Stimulated activated naive CD8-positive, alpha-beta T cell treated with anti-CD3 and anti-CD28 coated beads, Interleukin-15, Interleukin-2, amounts not matched to agents 100 ng/mL and 50 ng/mL, for 24 hours (primary cell): ENCODE measurements at regions not wholly inside any gene's neighbourhood (a gene's known extent, or its start where the extent isn't known, plus 50 kb on each side); places are given as distances from the start of the nearest gene placed in this dataset.

ENCODE experiments used
- H3K27ac Mint-ChIP-seq: one replicate; pipeline ENCODE4 v1.8.0; 2021; ENCODE audit warnings: mild to moderate bottlenecking, mixed read lengths
- H3K27me3 Mint-ChIP-seq: one replicate; pipeline ENCODE4 v1.8.0; 2021; ENCODE audit warnings: mixed read lengths
- H3K36me3 Mint-ChIP-seq: one replicate; pipeline ENCODE4 v1.8.0; 2021; ENCODE audit warnings: low read depth, mixed read lengths
- H3K4me1 Mint-ChIP-seq: one replicate; pipeline ENCODE4 v1.8.0; 2021; ENCODE audit warnings: low read depth, mixed read lengths
- H3K4me3 Mint-ChIP-seq: one replicate; pipeline ENCODE4 v1.8.0; 2021; ENCODE audit warnings: mild to moderate bottlenecking, mixed read lengths
- H3K9me3 Mint-ChIP-seq: one replicate; pipeline ENCODE4 v1.8.0; 2021; ENCODE audit warnings: mixed read lengths

DNA sequence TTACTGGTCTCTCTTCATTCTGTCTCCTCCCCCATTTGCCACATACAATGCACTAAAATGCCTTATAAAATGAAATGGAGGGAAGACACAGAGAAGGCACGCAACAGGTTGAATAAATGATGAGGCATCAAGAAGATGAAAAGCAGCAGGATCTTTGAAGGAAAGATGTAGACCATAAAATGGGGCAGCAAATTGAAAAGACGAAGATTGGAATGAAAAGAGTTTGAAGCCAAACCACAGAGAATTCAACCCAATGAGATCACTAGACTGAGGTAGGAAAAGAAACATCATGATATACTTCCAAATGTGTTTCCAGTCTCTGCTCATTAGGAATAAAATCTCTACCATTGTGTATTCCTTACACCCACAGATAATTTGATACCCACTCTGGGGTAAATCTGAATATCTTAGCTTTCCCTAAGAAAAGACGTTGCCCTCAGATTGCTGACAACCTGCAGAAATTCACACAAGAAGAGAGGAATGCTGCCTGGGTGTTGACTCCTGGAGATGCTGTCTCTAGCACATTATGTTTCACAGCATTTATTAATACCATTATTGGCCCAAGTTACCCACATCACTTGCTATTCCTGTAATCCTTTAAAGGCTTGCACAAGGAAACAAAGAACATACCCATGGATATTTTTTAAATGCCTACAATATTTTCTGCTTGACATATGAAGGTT, 230.9 kb downstream of the LTN1 start:
- Mint-ChIP-seq H3K27ac (no peak overlapping the region), H3K4me1 (peaks cover 6% of the 10 kb centered on the region), H3K36me3 (peaks cover 11% of the 10 kb centered on the region), H3K27me3 (no peaks in the 10 kb centered on the region), H3K4me3 (no peak overlapping the region), H3K9me3 (peaks cover 9% of the 10 kb centered on the region)

DNA sequence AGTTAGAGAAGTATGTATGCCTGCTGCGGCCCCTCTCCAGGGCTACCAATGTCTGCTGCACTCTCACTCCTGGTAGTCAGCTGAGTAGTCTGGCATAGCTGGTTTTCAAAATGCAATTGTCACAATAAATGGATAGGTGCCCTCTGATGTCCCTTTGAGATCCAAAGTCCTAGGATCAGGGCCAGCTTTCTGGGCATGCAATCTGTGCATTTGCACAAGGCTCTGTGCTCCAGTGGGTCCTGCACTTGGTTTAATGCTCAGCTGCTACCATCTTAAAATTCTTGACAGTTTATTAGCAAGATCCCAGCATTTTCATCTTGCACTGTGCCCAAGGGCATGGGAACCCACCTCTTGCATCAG, 233.8 kb downstream of the LTN1 start:
- no peaks in the 10 kb centered on the region for H3K27me3 Mint-ChIP-seq
- H3K9me3 Mint-ChIP-seq: no peaks in the 10 kb centered on the region
- H3K4me3 Mint-ChIP-seq: no peak overlapping the region
- H3K27ac Mint-ChIP-seq: no peak overlapping the region
- H3K36me3 Mint-ChIP-seq: no peaks in the 10 kb centered on the region
- H3K4me1 Mint-ChIP-seq: no peaks in the 10 kb centered on the region

DNA sequence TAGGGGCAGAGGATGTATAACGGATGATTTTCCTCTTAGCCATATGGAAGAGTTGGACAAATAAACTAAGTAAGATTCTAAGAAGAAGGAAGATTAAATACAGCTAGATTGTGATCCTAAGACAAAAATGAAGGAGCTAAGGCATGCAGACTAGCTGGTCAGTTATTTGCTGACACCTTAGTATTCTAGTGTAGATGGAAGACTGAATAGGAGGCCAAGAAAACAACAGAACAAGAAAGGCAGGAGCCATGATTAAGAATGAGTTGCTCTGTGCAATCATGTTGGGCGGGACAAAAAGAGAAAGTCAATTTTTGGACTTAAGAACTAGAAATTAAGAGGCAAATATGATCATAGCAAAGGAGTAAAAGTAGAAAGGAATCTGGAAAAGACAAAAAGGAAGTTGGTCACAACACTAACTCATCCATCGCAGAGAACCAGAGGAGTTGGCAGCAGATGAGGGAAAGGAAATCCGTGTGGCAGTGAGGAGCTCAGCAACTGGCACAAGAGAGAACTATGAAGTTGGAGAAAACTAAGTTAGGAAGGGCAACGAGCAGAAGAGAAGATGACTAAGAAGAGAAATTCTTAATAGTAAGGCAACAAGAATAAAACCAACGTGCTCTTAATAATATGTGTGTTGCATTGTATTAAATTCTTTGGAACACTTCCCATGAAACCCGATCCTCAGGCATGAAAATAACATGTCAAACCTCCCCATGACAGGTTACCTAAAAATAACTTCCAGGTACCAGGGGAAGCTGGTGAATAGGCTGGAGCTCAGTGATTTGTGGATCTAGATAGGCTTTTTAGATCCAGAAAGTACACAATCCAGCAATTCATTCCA, 234.4 kb downstream of the LTN1 start:
- Mint-ChIP-seq H3K27ac (no peak overlapping the region), H3K4me3 (no peak overlapping the region), H3K27me3 (no peaks in the 10 kb centered on the region), H3K4me1 (no peaks in the 10 kb centered on the region), H3K9me3 (no peaks in the 10 kb centered on the region), H3K36me3 (no peaks in the 10 kb centered on the region)

DNA sequence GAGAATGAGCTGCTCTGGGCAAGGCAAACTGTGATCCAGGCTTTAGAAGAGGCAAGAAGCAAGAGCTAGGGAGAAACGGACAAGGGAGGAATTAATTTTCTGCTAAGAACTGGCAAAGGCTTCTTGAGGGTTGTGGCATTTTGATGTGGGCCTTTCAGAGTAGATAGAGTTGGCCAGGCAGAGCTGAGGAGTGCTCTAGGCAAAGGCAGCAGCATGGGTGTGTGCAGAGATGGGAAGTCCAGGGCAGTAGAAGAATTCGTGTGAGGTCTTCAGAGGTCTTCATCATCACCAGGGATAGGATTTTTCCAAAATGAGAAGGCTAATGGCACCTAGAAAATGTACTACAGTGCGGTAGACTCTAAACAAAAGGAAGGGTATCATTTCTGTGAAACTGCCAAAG, 237.8 kb downstream of the LTN1 start:
- Mint-ChIP-seq H3K27ac (no peak overlapping the region), H3K9me3 (no peaks in the 10 kb centered on the region), H3K27me3 (no peaks in the 10 kb centered on the region), H3K4me3 (no peak overlapping the region), H3K36me3 (no peaks in the 10 kb centered on the region), H3K4me1 (no peaks in the 10 kb centered on the region)

DNA sequence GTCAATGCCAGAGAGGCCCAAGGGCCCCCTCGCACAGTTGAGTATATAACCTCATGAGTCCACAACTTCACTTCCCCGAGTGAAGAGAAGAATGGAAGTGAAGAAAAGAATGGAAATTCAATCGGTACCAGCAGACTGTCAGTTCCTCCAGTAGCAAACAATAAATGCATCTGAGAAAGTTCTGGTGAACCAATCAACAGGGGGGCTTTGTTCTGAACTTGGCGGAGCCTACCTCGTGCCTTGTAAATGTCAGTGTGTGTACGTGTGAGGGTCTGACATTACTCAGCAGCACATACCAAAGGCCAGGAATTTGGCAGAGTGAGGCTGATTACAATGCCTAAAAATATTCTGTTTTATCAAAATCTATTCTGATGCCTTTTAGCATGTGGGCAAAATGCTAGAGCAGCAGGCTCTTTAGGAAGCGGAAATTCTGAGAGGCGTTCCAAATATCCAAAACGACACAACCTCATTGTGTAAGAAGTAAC, 238.5 kb downstream of the LTN1 start:
- no peaks in the 10 kb centered on the region for H3K9me3 Mint-ChIP-seq
- no peaks in the 10 kb centered on the region for H3K27me3 Mint-ChIP-seq
- no peak overlapping the region for H3K27ac Mint-ChIP-seq
- H3K4me1 Mint-ChIP-seq: no peaks in the 10 kb centered on the region
- no peak overlapping the region for H3K4me3 Mint-ChIP-seq
- no peaks in the 10 kb centered on the region for H3K36me3 Mint-ChIP-seq

DNA sequence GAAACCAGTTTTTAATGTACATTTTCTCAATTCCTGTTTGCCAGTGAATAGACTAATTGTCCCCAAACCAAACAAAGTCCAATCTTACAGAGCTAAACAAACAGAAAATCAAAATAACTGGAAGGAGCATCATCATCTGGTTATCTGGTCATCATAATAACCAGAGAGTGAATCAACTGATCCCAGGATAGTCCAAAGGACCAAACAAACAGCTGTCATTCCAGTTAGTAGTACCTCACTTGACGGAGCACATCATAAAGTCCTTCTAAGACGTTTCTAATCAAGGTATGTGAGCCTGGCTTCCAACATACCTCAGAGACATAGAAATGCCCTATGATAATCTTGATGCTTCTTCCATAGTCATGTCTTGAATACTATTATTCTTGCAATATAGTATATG, 240.5 kb downstream of the LTN1 start:
- no peaks in the 10 kb centered on the region for H3K36me3 Mint-ChIP-seq
- no peaks in the 10 kb centered on the region for H3K9me3 Mint-ChIP-seq
- no peaks in the 10 kb centered on the region for H3K4me1 Mint-ChIP-seq
- H3K27ac Mint-ChIP-seq: no peak overlapping the region
- no peak overlapping the region for H3K4me3 Mint-ChIP-seq
- H3K27me3 Mint-ChIP-seq: no peaks in the 10 kb centered on the region

DNA sequence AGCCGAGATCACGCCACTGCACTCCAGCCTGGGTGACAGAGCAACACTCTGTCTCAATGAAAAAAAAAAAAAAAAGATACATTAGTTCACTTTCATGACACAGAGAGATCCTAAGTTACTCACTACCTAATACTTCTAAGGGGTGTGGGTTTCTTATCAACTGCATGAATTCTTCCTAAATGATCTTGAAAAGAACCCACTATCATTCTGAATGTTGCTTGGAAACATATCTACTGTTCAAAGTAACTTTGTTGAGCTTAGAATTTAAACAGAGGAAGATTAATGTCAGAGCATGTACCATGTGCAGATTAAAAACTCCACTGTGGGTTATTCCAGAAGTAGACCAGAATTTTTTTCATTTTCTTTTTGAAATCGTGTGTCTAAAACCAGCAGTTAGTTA, 241.5 kb downstream of the LTN1 start:
- H3K27ac Mint-ChIP-seq: no peak overlapping the region
- no peak overlapping the region for H3K4me3 Mint-ChIP-seq
- H3K4me1 Mint-ChIP-seq: no peaks in the 10 kb centered on the region
- H3K9me3 Mint-ChIP-seq: no peaks in the 10 kb centered on the region
- H3K27me3 Mint-ChIP-seq: no peaks in the 10 kb centered on the region
- no peaks in the 10 kb centered on the region for H3K36me3 Mint-ChIP-seq

DNA sequence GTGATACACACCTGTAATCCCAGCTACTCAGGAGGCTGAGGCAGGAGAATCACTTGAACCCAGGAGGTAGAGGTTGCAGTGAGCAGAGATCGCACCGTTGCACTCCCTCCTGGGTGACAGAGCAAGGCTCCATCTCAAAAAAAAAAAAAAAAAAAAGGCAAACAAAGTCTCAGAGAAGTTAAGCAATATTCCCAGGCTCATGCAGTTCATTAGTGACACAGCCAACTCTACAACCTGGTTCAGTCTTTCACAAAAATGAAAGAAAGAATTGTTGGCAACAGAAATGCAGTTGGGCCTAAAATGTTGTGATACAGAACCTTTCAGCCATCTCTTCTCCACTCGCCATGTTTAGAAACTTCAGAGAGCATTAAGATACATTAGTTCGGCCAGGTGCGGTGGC, 242.1 kb downstream of the LTN1 start:
- Mint-ChIP-seq H3K4me1 (no peaks in the 10 kb centered on the region), H3K9me3 (no peaks in the 10 kb centered on the region), H3K27me3 (no peaks in the 10 kb centered on the region), H3K4me3 (no peak overlapping the region), H3K27ac (no peak overlapping the region), H3K36me3 (no peaks in the 10 kb centered on the region)

DNA sequence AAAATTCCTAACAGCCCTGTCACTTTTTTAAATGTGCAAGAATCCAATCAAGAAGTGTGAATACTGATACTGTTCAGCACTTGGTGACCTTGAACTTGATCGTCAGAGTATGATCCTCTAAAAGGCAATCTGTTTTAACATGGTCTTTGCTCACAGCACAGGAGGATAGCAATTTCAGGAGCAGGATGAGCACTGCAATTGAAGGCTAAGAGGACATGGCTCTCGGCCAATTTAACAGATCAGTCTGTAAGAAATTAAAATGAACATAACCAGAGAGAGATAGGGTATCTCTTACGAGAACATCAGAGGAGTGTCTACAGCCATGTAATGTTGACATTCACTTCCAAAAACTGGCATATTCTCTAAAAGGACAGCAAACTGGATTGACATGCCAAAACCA, 243.1 kb downstream of the LTN1 start:
- H3K9me3 Mint-ChIP-seq: no peaks in the 10 kb centered on the region
- H3K36me3 Mint-ChIP-seq: no peaks in the 10 kb centered on the region
- no peak overlapping the region for H3K27ac Mint-ChIP-seq
- no peaks in the 10 kb centered on the region for H3K4me1 Mint-ChIP-seq
- H3K4me3 Mint-ChIP-seq: no peak overlapping the region
- H3K27me3 Mint-ChIP-seq: no peaks in the 10 kb centered on the region

DNA sequence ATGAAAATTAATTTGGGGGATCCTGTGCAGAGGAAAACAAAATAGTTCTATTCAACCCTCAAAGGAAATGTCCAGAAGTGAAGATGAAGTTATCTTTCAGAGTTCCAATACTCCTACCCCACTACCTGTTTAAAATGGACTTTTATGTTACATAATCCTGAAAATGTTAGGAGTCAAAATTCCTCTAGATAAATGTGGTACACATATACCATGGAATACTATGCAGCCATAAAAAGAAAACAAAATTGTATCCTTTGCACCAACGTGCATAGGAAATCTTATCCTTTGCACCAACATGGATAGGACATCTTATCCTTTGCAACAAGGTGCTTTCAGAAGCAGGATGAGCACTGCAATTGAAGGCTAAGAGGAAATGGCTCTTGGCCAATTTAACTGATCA, 245.2 kb downstream of the LTN1 start:
- H3K36me3 Mint-ChIP-seq: no peaks in the 10 kb centered on the region
- H3K4me1 Mint-ChIP-seq: no peaks in the 10 kb centered on the region
- H3K27ac Mint-ChIP-seq: no peak overlapping the region
- H3K4me3 Mint-ChIP-seq: no peak overlapping the region
- H3K9me3 Mint-ChIP-seq: no peaks in the 10 kb centered on the region
- no peaks in the 10 kb centered on the region for H3K27me3 Mint-ChIP-seq

DNA sequence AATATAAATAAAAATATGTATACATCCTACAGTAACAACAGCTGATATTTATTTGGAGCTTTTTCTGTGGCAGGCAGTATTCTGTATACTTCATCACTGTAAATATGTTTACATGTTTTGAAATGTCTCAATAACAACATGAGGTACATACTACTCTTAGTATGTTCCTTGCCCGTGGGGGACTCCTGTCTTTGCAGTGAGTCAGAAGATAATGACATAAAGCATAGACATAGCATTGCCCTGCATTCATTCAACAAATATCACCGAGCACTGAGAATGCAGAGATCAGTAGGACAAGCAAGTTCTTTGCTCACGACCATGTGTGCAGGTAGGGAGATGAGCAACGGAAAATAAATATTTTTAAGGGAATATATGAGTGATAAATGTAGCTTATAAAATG, 246.5 kb downstream of the LTN1 start:
- H3K36me3 Mint-ChIP-seq: no peaks in the 10 kb centered on the region
- H3K4me3 Mint-ChIP-seq: no peak overlapping the region
- no peaks in the 10 kb centered on the region for H3K27me3 Mint-ChIP-seq
- no peak overlapping the region for H3K27ac Mint-ChIP-seq
- H3K9me3 Mint-ChIP-seq: no peaks in the 10 kb centered on the region
- H3K4me1 Mint-ChIP-seq: no peaks in the 10 kb centered on the region

DNA sequence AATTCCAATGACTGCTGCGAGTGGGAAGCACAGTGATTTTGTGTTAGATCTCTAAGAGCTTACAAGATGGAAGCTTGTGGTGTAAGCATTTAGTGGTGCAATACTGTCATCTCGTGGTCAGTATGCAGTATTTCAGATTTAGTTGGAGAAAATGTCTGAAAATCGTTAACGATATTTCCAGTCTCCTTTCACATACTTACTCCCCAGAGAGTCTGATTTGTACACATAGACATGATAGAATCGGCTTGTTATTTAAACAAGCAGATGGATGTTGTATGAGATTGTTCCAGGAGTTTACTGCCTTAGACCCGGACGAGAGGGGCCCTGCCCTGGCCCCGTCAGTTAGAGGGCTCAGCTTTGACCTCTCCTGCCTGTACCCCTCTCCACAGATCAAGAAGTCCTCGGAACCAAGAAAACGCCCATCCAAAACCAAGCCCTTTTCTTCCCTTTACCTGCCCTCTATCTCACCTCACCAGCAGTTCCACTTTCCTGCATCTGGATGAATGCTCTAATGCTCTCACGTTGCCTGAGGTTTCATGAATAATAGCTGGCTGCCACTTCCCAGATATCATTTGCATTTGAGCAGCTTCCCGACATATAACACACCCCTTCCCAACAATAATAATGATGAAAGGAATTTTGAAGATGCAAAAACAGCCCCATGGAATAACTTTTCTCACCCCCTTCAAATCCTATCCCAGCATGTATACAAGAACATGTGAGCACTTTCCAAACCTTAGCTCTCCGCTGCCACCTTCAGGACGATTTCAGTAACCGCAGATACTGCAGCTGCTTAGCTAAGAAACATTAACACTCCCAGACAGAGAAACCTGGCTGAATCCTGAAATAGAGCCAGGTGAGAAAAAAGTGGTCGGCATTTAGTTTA, 247.3 kb downstream of the LTN1 start:
- Mint-ChIP-seq H3K27me3 (no peaks in the 10 kb centered on the region), H3K4me3 (no peak overlapping the region), H3K27ac (no peak overlapping the region), H3K9me3 (no peaks in the 10 kb centered on the region), H3K36me3 (no peaks in the 10 kb centered on the region), H3K4me1 (no peaks in the 10 kb centered on the region)

DNA sequence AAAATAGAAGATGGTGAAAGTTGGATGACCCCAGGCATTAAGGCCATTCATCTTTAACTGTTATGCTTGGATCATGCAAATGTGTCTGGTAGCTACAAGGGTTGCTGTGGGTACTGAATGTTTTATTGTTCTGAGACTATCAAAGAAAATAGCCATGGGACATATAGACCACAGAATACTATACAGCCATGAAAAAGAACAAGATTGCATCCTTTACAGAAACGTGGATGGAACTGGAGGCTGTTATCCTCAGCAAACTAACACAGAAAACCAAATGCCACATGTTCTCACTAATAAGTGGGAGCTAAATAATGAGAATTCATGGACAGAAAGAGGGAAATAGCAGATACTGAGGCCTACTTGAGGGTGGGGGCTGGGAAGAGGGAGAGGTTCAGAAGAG, 249.0 kb downstream of the LTN1 start:
- Mint-ChIP-seq H3K27ac (no peak overlapping the region), H3K9me3 (no peaks in the 10 kb centered on the region), H3K27me3 (no peaks in the 10 kb centered on the region), H3K4me3 (no peak overlapping the region), H3K36me3 (no peaks in the 10 kb centered on the region), H3K4me1 (no peaks in the 10 kb centered on the region)

DNA sequence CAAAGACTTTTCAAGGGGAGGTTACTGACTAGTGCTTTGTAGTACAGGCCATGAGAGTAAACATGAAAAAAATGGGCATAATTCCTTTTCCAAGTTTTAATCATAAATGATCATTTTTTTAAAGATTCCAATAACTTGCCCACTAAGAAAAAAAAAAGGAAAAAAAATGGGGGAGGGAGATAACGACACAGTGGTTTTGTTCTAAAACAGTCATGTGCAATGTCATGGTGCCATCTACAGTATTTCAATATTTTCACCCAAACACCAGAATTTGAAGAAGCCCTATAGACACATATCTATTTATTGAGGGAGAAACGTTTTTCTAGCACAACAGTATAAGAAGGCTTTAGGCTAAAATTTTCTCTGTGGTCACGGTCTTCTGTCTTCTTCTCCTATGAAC, 250.2 kb downstream of the LTN1 start:
- H3K36me3 Mint-ChIP-seq: no peaks in the 10 kb centered on the region
- no peaks in the 10 kb centered on the region for H3K4me1 Mint-ChIP-seq
- no peak overlapping the region for H3K27ac Mint-ChIP-seq
- no peak overlapping the region for H3K4me3 Mint-ChIP-seq
- no peaks in the 10 kb centered on the region for H3K9me3 Mint-ChIP-seq
- H3K27me3 Mint-ChIP-seq: no peaks in the 10 kb centered on the region

DNA sequence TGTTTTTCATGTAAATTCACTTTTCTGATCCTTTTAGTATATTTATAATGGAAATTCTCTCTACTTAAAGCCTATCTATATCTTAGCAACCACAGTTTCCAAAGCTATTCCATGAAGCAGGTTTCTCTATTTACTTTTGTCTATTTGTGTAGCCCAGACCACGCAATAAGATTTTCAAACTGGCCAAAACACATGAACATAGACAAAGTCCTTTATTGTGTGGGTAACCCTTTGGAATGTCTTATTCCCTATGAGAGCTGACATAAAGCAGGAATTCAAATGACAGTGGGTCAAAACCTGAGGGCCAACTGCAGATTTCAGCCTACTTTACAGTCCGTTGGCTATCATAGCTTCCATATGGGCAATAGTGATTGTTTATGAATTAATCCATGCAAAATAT, 252.6 kb downstream of the LTN1 start:
- Mint-ChIP-seq H3K27ac (no peak overlapping the region), H3K27me3 (no peaks in the 10 kb centered on the region), H3K4me3 (no peak overlapping the region), H3K4me1 (no peaks in the 10 kb centered on the region), H3K36me3 (no peaks in the 10 kb centered on the region), H3K9me3 (peaks cover 4% of the 10 kb centered on the region)
